ENCODE measurements at regions not wholly inside any gene's neighbourhood (a gene's known extent, or its start where the extent isn't known, plus 50 kb on each side); places are given as distances from the start of the nearest gene placed in this dataset.

GRCh38 chr1:190599670-190600069 lies 122.0 kb upstream of the BRINP3 start:
- Histone ChIP-seq H3K79me2 (no peaks in the 10 kb centered on the region), H3K27me3 (no peaks in the 10 kb centered on the region), H4K20me1 (ENCODE audit: insufficient read depth, poor library complexity, severe bottlenecking) (no peaks in the 10 kb centered on the region), H2AFZ (no peak overlapping the region), H3K27ac (no peak overlapping the region), H3K9me3 (ENCODE audit: low read depth) (no peaks in the 10 kb centered on the region), H3K4me1 (ENCODE audit: insufficient read depth) (peaks cover 16% of the 10 kb centered on the region), H3K36me3 (replicated peaks; ENCODE audit: insufficient read depth, low read depth) (no peaks in the 10 kb centered on the region), H3K4me2 (no peak overlapping the region), H3K9me2 (replicated peaks; ENCODE audit: insufficient read depth) (no peaks in the 10 kb centered on the region), H3K4me3 (no peak overlapping the region)
- no peak for DNase-seq (ENCODE audit: low spot score)
- no peak for TF ChIP-seq CTCF (IDR thresholded peaks at IDR 0.05; ENCODE audit: poor library complexity)
- TF ChIP-seq EZH2phosphoT487 (IDR thresholded peaks at IDR 0.05; ENCODE audit: low read depth, severe bottlenecking, unreplicated experiment), result no peak
- no peak for TF ChIP-seq EZH2 (IDR thresholded peaks at IDR 0.05; ENCODE audit: borderline replicate concordance)

- DNase-seq (ENCODE audit: low spot score), result no peak
Measured at GRCh38 chr1:190602325-190602724, 124.7 kb upstream of the BRINP3 start.

DNA sequence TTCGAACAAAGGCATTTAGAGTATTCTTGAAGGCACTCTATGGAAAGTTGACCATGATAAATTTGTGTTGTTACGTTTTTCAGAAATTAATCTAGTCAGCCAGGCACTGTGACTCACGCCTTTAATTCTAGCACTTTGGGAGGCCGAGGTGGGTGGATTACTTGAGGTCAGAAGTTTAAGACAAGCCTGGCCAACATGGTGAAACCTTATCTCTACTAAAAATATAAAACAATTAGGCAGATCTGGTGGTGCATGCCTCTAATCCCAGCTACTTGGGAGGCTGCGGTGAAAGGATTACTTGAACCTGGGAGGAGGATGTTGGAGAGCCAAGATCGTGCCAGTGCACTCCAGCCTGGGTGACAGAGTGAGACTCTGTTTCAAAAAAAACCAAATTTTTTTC lies 130.6 kb upstream of the BRINP3 start:
- no peaks in the 10 kb centered on the region for H3K36me3 ChIP-seq (replicated peaks; ENCODE audit: insufficient read depth, low read depth)
- H3K4me2 ChIP-seq, result no peak overlapping the region
- H2AFZ ChIP-seq, result no peak overlapping the region
- H3K27me3 ChIP-seq, result no peaks in the 10 kb centered on the region
- H3K79me2 ChIP-seq, result no peaks in the 10 kb centered on the region
- H4K20me1 ChIP-seq (ENCODE audit: insufficient read depth, poor library complexity, severe bottlenecking), result no peaks in the 10 kb centered on the region
- H3K9me2 ChIP-seq (replicated peaks; ENCODE audit: insufficient read depth), result no peaks in the 10 kb centered on the region
- H3K4me3 ChIP-seq, result no peak overlapping the region
- DNase-seq (ENCODE audit: low spot score), result no peak
- 56% methylated on average over 6 of the region's 6 CpGs for WGBS (ENCODE audit: low lambda C conversion rate, missing lambda C conversion rate)
- H3K9me3 ChIP-seq (ENCODE audit: low read depth), result no peaks in the 10 kb centered on the region
- H3K4me1 ChIP-seq (ENCODE audit: insufficient read depth), result no peaks in the 10 kb centered on the region
- TF ChIP-seq CTCF (IDR thresholded peaks at IDR 0.05; ENCODE audit: poor library complexity) (no peak), EZH2phosphoT487 (IDR thresholded peaks at IDR 0.05; ENCODE audit: low read depth, severe bottlenecking, unreplicated experiment) (no peak), EZH2 (IDR thresholded peaks at IDR 0.05; ENCODE audit: borderline replicate concordance) (no peak)
- no peak overlapping the region for H3K27ac ChIP-seq

More at GRCh38 chr1:190602325-190602724, 124.7 kb upstream of the BRINP3 start:
- no peak overlapping the region for H3K4me2 ChIP-seq
- H3K79me2 ChIP-seq, result no peaks in the 10 kb centered on the region
- no peaks in the 10 kb centered on the region for H3K9me3 ChIP-seq (ENCODE audit: low read depth)
- no peaks in the 10 kb centered on the region for H3K27me3 ChIP-seq
- 79% methylated on average over 3 of the region's 3 CpGs for WGBS (ENCODE audit: low lambda C conversion rate, missing lambda C conversion rate)
- TF ChIP-seq CTCF (IDR thresholded peaks at IDR 0.05; ENCODE audit: poor library complexity) (no peak), EZH2 (IDR thresholded peaks at IDR 0.05; ENCODE audit: borderline replicate concordance) (no peak), EZH2phosphoT487 (IDR thresholded peaks at IDR 0.05; ENCODE audit: low read depth, severe bottlenecking, unreplicated experiment) (no peak)
- no peaks in the 10 kb centered on the region for H4K20me1 ChIP-seq (ENCODE audit: insufficient read depth, poor library complexity, severe bottlenecking)
- H2AFZ ChIP-seq, result no peak overlapping the region
- no peaks in the 10 kb centered on the region for H3K9me2 ChIP-seq (replicated peaks; ENCODE audit: insufficient read depth)
- no peak overlapping the region for H3K4me3 ChIP-seq
- no peak overlapping the region for H3K27ac ChIP-seq
- H3K36me3 ChIP-seq (replicated peaks; ENCODE audit: insufficient read depth, low read depth), result no peaks in the 10 kb centered on the region
- no peaks in the 10 kb centered on the region for H3K4me1 ChIP-seq (ENCODE audit: insufficient read depth)

- no peak for TF ChIP-seq EZH2 (IDR thresholded peaks at IDR 0.05; ENCODE audit: borderline replicate concordance)
- no peak for TF ChIP-seq CTCF (IDR thresholded peaks at IDR 0.05; ENCODE audit: poor library complexity)
- no peak for TF ChIP-seq EZH2phosphoT487 (IDR thresholded peaks at IDR 0.05; ENCODE audit: low read depth, severe bottlenecking, unreplicated experiment)
- Histone ChIP-seq H3K4me3 (no peak overlapping the region), H3K4me2 (no peak overlapping the region), H3K9me3 (ENCODE audit: low read depth) (no peaks in the 10 kb centered on the region), H3K79me2 (no peaks in the 10 kb centered on the region), H2AFZ (no peak overlapping the region), H3K27ac (no peak overlapping the region), H3K36me3 (replicated peaks; ENCODE audit: insufficient read depth, low read depth) (no peaks in the 10 kb centered on the region), H3K9me2 (replicated peaks; ENCODE audit: insufficient read depth) (no peaks in the 10 kb centered on the region), H3K4me1 (ENCODE audit: insufficient read depth) (no peaks in the 10 kb centered on the region), H4K20me1 (ENCODE audit: insufficient read depth, poor library complexity, severe bottlenecking) (no peaks in the 10 kb centered on the region), H3K27me3 (no peaks in the 10 kb centered on the region)
- DNase-seq (ENCODE audit: low spot score), result no peak
- WGBS (ENCODE audit: low lambda C conversion rate, missing lambda C conversion rate), result 94% methylated on average over 7 of the region's 7 CpGs
Measured at GRCh38 chr1:190615818-190616217, 138.2 kb upstream of the BRINP3 start.
